NCI-H128 (cell line): ENCODE measurements at regions not wholly inside any gene's neighbourhood (a gene's known extent, or its start where the extent isn't known, plus 50 kb on each side); places are given as distances from the start of the nearest gene placed in this dataset.

Source experiments
- DNase-seq: peaks from one replicate; lab custom pipeline; 2025; ENCODE audit not compliant: unreplicated experiment; lab: John Stamatoyannopoulos, UW

- DNase-seq = no peak
These were observed 178.6 kb upstream of the RBMS1 start for GRCh38 chr2:160672211-160672610.

DNA sequence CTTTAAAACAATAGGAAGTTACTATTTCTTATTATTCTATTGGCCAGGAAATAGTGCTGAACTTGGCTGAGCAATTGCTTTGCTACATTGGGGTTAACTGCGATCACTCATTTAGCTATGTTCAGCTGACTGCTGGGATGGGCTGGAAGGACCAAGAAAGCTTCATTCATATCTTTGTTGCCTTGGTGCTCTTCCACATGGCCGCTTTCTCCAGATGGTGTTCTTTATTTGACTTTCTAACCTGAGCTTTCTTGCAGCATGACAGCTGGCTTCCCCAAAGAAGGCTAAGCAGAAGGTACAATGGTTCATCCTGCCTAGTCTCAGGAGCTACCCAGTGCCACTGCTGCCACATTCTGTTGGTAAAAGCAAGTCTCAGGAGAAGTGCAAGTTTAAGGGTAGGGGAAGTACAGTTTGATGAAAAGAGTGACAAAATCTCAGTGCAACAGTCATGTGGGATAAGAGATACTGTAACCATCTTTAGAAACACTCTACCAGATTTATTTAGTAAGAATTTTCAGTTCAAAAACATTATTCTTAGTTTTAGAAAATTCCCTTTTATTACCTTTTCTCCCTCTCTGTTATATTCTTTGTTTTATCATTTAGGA is 180.6 kb upstream of the RBMS1 start:
- DNase-seq = no peak

DNA sequence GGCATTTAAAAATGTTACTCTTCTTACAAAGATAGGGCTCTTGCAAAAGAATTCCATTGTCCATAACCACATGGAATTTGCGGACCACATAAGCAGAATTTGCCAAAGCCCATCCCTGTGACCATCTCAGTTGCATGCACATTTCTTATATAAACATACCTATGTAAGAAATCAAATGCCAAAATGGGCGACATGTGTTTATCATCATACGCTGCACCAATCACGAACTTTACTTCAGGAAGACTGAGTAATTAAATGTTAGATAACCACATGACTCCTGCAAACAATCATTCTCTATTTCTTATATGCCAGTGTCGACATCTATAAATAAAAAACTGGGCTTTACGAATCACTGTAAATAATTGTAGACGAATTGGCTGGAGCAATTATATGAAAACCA is 186.1 kb upstream of the RBMS1 start:
- no peak for DNase-seq

- DNase-seq = no peak
These were observed 186.7 kb upstream of the RBMS1 start for GRCh38 chr2:160680294-160680693.

GRCh38 chr2:160680974-160681373 is 187.4 kb upstream of the RBMS1 start:
- DNase-seq = no peak

DNA sequence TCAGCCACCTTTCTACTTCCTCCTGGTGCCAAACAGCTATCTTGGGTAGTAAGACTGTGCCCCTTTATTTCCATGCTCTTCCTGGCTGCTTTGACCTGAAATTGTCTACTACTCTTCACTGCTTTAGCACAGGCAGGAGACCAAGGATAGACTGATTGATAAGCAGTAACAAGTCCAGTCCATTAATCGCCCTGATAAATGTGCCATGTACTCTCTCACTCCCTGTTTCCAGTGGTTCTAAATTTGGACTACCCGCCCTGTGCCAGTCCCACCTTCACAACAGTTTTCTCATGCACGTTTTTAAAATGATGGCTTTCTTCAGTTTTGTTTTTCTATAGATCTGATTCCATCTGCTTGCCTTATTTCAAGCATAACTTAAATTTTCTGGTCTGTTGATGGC is 189.6 kb upstream of the RBMS1 start:
- DNase-seq = no peak

- no peak for DNase-seq
These were observed 194.0 kb upstream of the RBMS1 start for GRCh38 chr2:160687629-160688028.

DNA sequence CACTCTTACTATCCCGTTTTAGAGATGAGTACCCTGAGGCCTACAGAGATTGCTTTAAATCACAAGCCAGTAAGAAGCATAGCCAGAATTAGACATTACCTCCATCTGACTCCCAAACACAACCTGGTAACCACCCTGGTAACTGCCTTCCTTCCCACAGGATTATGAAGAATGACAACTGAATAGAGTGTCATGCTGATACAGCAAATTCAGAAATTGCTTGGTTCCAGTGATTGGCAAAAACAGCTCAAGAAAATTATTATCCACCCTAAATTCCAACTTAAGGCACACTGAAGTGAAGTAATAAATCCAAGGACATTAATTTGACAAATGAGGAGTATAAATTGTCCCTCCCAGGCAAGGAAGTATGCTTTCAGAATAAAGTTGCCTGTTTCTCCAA is 195.8 kb upstream of the RBMS1 start:
- DNase-seq = no peak

- DNase-seq = no peak
These were observed 200.6 kb upstream of the RBMS1 start for GRCh38 chr2:160694221-160694620.

DNA sequence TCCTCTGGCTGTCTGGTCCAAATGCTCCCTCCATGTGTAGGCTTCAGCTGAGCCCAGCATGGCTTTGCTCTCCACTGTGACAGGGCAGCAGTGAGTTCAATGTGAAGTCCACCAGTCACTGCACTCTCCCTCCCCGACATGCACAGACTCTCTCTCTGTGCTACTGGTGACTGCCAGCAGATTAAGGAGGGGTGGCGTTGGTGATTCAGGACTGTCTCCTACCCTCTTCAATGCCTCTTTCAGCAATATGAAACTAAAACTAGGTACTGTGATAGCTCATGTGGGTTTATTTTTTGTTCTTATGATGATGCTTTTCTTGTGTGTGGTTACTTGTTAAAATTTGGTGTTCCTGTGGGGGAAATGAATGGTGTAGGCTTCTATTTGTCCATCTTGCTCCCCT is 201.0 kb upstream of the RBMS1 start:
- no peak for DNase-seq

- DNase-seq = no peak
These were observed 201.9 kb upstream of the RBMS1 start for GRCh38 chr2:160695402-160696086.

GRCh38 chr2:160696087-160696452 is 202.5 kb upstream of the RBMS1 start:
- no peak for DNase-seq

DNA sequence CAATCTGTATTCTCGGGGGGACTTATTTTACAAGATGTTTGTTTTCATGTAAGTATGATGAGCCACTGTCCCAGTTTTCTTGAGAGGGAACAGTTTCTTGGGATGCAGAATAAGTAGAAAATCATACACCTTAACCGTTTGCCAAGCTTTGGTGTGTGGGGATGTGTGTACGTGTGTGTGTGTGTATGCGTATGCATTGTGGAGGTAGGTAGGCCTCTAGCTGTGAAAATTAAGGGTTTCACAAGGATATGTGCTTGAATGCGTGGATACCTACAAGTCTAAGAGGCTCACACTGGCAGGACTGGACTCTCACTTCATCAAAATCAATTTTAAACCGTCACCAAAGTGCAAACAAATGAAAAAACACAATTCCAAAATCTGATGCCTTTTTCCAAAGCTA is 204.2 kb upstream of the RBMS1 start:
- DNase-seq = no peak

DNA sequence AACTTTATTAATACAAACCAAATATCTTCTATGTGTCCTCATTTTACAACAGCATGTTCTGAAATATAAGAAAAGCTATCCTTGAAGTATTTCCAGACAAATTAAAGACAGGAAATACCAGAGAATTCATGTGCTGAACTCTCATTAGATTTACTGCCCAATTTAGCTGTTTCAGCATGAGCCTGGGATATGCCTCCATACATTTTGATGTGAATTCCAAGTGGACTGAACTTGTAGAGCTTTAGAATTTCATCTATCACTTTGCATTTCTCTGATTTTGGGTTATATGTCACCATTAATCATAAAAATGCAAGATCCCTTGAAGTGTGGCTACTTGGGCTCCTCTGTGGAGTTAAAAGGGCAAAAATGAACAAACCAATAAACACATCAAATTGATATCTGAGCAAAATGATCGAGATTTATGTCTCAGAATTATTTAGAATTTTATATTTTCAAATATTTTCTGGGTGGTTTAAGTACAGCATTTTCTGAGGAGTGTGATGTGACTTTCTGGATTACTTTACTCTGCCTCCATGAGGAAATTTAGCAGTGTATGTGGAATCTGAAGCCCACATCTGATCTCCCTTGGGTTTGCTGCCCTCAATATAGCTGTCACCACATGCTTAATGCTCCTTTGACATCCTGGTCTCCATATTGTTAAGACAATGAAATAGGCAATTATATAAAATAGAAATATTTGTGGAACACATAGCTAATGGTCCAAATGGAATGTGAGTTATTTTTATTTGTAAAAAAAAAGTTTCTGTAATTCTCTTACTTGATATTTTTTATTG is 206.6 kb upstream of the RBMS1 start:
- DNase-seq = no peak

GRCh38 chr2:160701822-160702221 is 208.2 kb upstream of the RBMS1 start:
- DNase-seq = no peak

DNA sequence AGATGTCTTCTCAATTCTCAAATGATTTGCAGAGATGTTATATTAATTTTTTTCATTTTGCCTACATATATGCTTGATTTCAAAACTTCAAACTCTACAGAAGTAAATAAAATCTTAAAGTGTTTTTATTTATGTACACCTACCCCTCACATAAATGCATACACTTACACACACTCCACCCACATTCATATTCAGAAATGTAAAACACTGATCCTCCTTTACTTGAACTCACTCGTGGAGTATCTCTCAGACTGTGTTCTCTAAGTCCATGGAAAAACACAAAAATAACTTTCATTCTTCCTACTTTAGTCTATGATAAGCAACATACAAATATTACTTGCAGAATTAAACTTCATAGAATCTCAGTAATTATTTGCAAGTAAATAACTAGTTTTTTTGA is 209.1 kb upstream of the RBMS1 start:
- no peak for DNase-seq

DNA sequence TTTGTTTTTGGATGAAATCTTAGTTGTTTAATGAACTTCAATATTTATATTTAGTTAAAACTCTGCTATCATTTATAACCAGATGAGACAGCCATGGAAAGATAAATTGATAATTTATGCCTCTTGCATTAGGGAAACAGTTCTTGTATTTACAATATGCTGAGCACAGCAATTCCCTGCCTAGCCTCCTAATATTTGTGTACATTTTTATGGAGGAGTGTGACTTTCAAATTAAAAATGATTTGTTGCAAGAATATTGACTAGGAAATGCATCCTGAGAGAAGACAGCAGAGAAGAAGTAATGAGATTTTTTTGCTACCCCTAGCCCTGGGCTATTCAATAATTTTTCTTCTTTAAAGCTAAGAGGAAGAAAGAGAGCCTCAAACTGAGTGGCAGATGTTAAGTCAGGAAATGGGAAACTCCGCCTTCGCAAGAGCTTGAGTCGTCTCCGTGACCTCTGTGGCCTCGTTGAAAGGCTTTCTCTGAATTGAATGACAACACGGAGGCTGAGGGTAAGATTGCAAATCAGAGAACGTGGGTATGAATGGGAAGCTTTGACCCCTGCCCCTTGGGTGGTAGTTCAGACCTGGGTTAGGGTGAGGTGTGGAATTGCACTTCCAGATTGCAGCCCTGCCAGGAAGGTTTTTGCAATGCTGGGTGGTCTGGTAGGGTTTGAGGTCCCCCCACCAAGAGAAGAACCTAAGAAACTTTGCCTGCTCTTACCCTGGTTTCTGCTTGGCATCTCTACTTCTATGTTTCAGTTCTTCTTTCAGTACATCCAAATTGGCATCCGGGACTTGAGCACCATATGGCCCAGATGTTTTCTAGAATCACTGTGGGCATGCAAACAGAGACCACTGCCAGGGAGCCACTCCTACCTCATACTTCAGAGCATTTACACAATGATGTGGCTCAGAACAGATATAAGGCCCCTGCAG is 210.3 kb upstream of the RBMS1 start:
- no peak for DNase-seq

DNA sequence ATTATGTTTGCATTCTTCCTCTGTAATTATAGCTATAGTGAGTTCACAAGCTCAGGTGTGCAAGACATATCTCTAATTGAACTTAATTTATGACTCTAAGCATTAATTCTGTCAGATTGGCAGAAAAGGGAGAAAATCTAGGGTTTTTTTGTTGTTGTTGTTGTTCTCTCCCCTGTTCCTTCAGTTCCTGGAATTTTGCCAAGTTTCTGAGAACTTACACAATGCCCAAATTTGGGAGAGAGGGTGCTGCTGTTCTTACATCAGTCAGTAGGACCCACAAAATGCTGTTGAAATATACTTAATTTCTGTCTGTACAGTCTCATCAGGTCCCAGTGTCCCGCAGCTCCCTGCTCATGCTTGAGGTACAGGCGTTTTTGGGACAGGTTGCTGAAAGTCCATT is 221.8 kb upstream of the RBMS1 start:
- DNase-seq = no peak

GRCh38 chr2:160719116-160719515 is 225.5 kb upstream of the RBMS1 start:
- DNase-seq = no peak

DNA sequence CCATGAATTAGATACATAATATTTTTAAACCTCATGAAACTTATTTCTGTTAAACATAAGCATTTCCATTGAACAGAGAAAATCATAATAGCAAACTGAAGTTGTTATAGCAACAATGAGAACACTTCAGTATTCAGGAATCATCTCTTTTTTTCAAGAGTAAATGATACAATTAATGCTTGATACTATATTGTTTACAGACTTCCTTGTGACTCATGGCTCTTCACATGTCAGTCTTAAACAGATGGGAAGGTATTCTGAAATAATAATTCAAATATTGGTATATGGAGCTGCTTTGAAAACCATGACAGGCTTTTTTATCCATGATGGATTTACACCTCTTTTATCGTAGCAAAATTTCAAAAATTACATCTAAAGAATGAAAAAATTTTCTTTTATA is 226.5 kb upstream of the RBMS1 start:
- DNase-seq = no peak
